ENCODE measurements at regions not wholly inside any gene's neighbourhood (a gene's known extent, or its start where the extent isn't known, plus 50 kb on each side); places are given as distances from the start of the nearest gene placed in this dataset.
"Not testable (repeated sequence)": the region's sequence is repeated elsewhere in the genome, so short reads cannot be mapped to it uniquely, and the experiment has no call there.

DNA sequence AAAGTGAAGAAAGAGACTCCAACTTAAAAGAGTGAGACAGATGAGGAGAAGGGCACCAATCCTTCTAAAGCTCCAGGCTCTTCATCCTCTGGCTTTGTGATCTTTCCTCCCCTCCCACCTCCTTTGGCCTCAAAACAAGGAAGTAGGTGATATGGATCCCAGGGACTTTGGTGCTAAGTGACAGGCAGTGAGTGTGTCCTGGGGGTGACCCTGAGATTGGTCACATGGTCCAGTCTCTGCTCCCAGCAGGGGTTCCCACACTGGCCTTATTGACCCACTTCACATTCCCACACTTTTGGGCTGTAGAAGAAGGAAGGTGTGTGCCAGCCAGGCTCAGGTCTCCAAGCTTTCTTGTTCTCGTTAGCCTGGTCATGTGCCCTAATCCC, 401.2 kb upstream of the PROX1 start:
- TF ChIP-seq, protein P1, sequence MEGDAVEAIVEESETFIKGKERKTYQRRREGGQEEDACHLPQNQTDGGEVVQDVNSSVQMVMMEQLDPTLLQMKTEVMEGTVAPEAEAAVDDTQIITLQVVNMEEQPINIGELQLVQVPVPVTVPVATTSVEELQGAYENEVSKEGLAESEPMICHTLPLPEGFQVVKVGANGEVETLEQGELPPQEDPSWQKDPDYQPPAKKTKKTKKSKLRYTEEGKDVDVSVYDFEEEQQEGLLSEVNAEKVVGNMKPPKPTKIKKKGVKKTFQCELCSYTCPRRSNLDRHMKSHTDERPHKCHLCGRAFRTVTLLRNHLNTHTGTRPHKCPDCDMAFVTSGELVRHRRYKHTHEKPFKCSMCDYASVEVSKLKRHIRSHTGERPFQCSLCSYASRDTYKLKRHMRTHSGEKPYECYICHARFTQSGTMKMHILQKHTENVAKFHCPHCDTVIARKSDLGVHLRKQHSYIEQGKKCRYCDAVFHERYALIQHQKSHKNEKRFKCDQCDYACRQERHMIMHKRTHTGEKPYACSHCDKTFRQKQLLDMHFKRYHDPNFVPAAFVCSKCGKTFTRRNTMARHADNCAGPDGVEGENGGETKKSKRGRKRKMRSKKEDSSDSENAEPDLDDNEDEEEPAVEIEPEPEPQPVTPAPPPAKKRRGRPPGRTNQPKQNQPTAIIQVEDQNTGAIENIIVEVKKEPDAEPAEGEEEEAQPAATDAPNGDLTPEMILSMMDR (IDR thresholded peaks at IDR 0.05; ENCODE audit: control insufficient read depth, insufficient read depth, low read depth, low read length, missing control alignments) = no peak
- H3K4me3 ChIP-seq (ENCODE audit: control insufficient read depth, low read depth, low read length) = no peak overlapping the region
- no peak for DNase-seq (ENCODE audit: low read depth)

DNA sequence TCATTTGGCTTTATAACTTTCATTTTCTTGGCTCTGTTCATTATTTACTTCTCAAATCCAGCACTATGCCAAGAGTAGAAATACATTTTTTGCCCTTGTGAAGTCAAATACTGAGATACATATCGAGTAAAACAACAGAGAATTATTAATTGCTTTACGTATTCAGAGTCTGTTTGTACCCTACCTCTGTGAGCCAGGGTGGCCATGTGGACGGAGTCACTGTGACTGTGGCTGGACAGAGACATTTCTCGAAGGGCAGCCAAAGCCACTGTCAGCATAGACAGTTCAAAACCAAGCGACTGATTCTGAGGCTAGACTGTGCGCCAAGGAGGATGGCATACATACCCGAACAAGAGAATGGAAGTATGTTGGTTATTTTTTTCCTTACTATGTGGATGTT, 391.0 kb upstream of the PROX1 start:
- TF ChIP-seq, protein P1 (IDR thresholded peaks at IDR 0.05; ENCODE audit: control insufficient read depth, insufficient read depth, low read depth, low read length, missing control alignments) = no peak
- no peak for DNase-seq (ENCODE audit: low read depth)
- no peak overlapping the region for H3K4me3 ChIP-seq (ENCODE audit: control insufficient read depth, low read depth, low read length)

DNA sequence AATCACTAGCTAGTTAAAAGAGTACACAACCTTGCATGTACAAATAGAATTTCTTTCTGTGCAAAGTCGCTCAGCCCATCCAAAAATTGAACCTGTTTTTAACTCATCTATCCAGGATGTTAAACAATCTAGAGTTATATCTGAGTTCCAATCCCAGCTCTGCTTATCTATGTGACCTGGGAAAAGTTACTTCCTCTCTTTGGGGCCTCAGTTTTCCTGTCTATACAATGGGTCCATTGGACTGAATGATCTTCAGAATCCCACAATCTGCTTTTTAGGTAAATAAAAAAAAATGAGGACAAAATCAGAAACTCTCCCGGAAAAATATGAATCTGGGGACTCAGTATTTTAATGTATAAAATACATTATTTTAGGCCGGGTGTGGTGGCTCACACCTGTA, 389.5 kb upstream of the PROX1 start:
- TF ChIP-seq, protein P1 (IDR thresholded peaks at IDR 0.05; ENCODE audit: control insufficient read depth, insufficient read depth, low read depth, low read length, missing control alignments) = no peak
- H3K4me3 ChIP-seq (ENCODE audit: control insufficient read depth, low read depth, low read length) = no peak overlapping the region
- no peak for DNase-seq (ENCODE audit: low read depth)

DNA sequence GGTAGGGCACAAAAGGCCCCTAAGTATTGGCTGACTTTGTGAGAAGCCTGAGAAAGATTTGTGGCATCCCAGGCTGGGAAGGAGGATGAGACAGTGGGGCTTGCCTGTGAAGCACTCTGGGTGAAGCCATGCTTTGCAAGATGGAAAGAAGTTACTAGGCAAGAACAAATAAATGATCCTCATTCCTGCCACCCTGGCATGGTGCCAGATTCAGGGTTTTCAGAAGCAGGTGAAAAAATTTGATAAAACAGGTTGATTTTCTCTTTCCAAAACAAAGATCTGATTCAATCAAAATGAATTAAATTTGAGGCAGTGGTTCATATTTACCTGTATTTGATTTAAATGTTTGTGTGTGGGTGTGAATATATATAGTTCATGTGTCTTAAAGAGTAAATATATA, 386.9 kb upstream of the PROX1 start:
- no peak for DNase-seq (ENCODE audit: low read depth)
- H3K4me3 ChIP-seq (ENCODE audit: control insufficient read depth, low read depth, low read length) = no peak overlapping the region
- TF ChIP-seq, protein P1 (IDR thresholded peaks at IDR 0.05; ENCODE audit: control insufficient read depth, insufficient read depth, low read depth, low read length, missing control alignments) = no peak

DNA sequence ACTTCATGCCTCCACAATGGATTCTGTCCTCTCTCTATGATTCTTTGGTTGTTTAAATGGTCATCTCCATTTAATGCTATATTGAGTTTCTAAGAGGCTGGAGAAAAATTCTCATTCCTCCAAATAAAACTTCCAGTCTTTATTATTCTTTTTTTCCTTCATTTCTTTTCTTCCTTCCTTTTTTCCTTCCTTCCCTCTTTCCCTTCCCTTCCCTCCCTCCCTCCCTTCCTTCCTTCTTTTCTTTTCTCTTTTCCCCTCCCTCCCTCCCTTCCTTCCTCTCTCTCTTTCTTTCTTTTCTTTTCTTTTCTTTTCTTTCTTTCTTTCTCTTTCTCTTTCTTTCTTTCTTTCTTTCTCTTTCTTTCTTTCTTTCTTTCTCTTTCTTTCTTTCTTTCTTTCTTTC, 386.1 kb upstream of the PROX1 start:
- not testable (repeated sequence) for DNase-seq (ENCODE audit: low read depth); H3K4me3 ChIP-seq (ENCODE audit: control insufficient read depth, low read depth, low read length)

DNA sequence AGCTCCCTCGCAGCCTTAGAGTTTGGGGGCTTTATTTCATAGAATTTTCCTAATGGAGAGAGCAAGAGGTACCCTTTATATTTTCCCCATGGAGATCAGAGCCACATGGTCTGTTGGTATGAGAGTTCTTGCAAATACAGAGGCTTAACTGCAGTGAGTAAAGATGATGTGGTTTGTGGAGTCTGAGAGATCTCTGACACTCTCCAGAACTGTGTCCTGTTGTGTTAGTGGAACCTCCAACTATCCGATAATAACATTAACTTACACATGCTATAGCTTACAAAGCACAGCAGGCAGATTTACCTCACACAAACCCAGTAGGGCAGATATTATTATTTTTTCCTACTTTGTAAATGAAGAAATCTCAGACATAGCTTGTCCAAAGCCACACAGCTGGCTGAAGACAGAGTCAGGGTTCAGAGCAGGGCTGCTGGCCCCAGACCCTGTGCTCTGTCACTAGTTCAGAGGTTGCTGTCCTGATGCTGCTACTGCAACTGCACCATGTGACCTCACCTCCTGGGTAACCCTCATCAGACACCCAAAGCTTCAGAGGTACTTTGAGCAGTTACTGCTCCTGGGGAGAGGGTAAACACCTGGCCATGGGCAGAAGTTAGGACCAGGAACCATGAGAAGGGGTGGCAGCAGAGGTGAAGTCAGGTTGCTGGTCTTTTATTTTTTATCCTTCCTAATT, 384.8 kb upstream of the PROX1 start:
- no peak overlapping the region for H3K4me3 ChIP-seq (ENCODE audit: control insufficient read depth, low read depth, low read length)
- TF ChIP-seq, protein P1 (IDR thresholded peaks at IDR 0.05; ENCODE audit: control insufficient read depth, insufficient read depth, low read depth, low read length, missing control alignments) = no peak
- DNase-seq (ENCODE audit: low read depth) = no peak

DNA sequence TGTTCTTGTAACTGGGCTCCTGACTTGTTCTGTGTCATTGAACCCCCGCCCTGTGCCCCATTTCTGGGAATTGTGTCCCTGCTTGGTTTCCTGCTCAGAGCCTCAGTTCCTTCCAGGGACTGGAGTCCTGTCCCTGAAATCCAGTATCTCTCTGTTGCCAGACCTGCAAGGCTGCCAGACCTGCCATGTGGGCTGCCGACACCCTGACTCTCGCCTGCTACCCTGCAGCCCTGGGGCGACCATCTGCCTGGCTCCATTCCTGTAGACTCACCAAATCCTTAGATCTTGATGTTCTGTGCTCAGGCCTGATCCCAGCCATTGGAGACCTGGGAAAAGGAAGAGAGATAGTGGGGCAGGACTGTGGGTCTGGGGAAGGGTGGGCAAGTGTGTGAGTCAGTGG, 383.3 kb upstream of the PROX1 start:
- TF ChIP-seq, protein P1 (IDR thresholded peaks at IDR 0.05; ENCODE audit: control insufficient read depth, insufficient read depth, low read depth, low read length, missing control alignments) = no peak
- H3K4me3 ChIP-seq (ENCODE audit: control insufficient read depth, low read depth, low read length) = no peak overlapping the region
- DNase-seq (ENCODE audit: low read depth) = no peak

All from AG09309 (cell line).